HG02840 (cell line): ENCODE measurements at regions not wholly inside any gene's neighbourhood (a gene's known extent, or its start where the extent isn't known, plus 50 kb on each side); places are given as distances from the start of the nearest gene placed in this dataset.

Source experiments
- ATAC-seq: cut with Tn5 transposase; IDR thresholded peaks from one replicate; pipeline ENCODE4 v1.9.1; 2021; ENCODE audit warnings: mild to moderate bottlenecking, moderate library complexity, moderate number of reproducible peaks; ENCODE audit not compliant: unreplicated experiment, low FRiP score

DNA sequence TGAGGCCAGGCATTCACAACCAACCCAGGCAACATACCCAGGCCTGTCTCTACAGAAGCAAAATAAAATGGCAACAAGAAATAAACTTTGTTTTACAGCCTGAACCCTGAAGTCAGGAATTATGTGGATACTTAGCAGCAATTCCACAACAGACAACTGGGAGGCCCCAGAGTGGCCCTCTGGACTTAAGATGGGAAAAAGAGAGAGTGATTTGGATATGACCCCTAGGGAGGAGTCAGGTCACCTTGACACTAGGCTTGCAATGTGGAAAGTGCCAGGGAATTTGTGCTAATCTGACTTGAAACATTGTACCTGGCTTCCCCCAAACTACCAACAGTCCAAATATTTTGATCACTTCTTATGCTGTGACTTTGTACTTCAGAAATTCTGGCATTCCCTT is 193.1 kb downstream of the PARM1 start:
- ATAC-seq: no peak

DNA sequence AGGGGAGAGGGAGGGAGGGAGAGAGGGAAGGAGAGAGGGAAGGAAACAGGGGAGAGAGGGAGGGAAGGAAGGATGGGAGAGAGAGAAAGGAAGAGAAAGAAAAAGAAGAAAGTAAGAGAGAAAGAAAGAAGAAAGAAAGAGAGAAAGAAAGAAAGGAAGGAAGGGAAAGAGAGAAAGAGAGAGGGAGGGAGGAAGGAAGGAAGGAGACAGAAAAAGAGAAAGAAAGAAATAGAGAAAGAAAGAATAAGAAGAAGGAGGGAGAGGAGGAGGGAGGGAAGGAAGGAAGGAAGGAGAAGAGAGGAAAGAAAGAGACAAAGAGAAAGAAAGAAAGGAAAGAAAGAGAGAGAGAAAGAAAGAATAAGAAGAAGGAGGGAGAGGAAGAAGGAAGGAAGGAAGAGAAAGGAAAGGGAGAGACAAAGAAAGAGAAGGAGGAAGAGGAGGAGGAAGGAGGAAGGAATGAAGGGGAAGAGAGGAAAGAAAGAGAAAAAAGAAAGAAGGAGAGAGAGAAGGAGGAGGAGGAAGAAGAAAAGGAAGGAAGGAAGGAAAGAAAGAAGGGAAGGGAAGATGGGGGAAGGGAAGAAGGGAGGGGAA is 189.6 kb downstream of the PARM1 start:
- no peak for ATAC-seq

DNA sequence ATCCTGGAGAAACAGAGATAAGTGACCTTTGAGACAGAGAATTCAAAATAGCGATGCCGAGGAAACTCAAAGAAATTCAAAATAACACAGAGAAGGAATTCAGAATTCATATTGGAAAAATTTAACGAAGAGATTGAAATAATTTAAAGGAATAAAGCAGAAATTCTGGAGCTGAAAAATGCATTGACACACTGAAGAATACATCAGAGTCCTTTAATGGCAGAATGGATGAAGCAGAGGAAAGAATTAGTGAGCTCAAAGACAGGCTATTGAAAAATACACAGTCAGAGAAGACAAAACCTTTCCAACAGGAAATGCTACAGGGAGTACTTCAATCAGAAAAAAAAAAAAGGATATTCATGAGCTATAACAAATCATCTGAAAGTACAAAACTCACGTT is 185.8 kb downstream of the PARM1 start:
- ATAC-seq: no peak

DNA sequence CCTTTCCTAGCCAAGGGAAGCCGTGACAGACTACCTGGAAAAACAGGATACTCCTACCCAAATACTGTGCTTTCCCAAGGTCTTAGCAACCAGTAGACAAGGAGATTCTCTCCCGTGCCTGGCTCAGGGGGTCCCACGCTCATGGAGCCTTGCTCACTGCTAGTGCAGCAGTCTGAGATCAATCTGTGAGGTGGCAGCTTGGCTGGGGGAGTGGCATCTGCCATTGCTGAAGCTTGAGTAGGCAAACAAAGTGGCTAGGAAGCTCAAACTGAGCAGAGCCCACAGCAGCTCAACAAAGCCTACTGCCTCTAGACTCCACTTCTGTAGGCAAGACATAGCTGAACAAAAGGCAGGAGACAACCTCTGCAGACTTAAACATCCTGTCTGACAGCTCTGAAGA is 177.1 kb downstream of the PARM1 start:
- ATAC-seq: no peak

DNA sequence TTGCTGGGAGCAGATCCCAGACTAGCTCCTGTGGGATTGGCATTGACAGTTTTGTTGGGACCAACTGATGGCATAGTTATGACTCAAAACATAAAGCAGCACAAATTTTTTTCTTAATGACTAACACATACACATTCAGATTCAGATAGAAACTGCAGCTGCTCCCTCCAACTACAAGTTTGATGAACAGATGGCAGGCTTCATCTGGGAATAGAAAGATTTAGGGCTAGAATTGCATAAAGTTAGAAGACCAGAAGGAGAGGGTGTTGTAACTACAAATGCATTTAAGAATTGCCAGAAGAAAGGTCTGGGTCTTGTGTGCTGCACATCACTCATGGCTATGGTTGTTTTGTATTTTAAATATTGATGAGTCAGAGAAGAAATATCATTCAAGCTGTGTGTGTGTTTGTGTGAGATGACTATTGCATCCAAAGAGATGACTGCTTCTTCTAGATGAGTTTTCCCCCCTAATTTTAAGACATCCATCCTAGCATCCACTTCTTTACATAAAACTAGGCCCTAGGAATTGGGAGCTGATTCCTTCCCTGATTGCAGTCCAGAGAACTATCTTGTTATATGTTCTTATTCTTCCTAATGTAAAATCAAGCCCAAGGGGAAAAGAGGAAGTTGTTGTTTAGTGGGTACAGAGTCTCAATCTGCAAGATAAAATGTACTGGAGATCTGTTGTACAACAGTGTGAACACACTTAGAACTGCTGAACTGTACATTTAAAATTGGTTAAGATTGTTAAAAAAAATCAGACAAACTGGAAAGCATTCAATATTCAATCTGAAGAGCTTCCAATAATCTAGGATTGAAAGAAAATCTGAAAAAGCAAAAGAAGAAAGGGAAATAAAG is 175.1 kb downstream of the PARM1 start:
- no peak for ATAC-seq

DNA sequence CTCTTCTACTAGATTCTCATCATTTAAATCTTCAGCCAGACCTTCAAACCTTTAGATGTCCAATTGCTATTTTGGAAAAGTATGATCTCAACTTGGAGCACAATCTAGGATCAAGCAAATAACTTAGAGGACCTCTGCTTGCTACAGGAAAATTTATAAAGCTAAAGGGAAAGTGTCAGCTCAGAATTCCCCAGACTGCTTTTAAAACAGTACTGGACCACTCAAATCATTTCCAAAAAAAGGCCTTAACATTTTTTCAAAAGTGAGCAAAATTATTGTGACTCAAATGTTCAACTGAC is 169.8 kb downstream of the PARM1 start:
- ATAC-seq: no peak

DNA sequence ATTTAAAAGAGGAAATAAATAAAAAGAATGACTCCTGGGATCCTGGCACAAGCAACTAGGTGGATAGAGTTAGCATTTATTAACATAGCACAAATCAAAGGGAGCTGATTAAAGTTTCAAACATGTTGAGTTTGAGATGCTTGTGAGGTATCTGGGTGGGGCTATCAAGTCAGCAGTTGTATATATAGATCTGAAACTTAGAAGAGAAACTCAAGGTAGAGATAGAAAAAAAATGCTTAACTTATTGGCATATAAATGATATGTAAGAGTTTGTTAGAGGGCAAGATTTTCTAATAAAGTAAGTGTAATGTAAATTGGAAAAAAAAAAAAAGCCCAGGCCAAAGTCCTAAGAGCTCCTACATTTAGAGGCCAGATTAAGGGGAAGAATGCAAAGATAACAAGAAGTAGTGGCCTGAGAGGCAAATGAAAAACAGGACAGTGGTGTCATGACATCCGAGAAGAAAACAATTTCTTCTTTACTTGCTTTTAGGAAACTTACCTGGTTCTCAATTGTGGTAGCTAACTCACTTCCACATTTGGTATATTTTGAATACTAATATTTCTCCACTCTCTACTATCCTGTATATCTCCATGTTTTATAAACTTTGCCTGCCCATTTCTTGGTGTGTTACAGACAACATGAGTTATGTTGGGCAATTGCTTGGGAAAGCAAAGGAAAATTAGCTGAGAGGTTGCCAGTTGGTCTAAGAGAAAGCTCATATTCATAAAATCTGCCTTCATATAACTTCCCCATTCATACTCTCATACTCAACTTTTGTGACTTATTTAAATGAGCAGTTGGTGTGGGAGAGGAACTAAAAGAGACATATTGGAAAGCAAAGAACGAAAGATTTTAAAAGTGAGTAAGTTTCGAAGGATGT is 169.2 kb downstream of the PARM1 start:
- no peak for ATAC-seq
